ENCODE measurements at regions not wholly inside any gene's neighbourhood (a gene's known extent, or its start where the extent isn't known, plus 50 kb on each side); places are given as distances from the start of the nearest gene placed in this dataset.

DNA sequence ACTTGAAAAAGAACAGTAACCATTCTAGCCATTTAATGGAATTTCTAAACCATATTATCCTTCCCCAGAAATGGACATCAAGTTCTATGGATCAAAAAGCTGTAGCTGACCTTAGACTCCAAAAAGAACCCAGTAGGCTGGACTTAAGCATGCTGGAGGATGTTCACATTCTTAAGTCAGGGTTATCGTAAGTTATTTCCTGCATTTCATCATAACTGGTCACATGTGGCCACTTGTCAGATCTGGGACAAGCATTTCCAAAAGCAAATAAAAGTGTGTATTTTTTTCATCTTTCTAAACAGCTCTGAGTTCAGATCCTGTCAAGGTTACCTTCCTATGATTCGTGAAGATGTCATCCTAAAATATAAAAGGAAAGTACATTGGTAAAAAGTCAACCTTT lies 274.5 kb upstream of the PTGER4 start:
- TF ChIP-seq, protein P1, sequence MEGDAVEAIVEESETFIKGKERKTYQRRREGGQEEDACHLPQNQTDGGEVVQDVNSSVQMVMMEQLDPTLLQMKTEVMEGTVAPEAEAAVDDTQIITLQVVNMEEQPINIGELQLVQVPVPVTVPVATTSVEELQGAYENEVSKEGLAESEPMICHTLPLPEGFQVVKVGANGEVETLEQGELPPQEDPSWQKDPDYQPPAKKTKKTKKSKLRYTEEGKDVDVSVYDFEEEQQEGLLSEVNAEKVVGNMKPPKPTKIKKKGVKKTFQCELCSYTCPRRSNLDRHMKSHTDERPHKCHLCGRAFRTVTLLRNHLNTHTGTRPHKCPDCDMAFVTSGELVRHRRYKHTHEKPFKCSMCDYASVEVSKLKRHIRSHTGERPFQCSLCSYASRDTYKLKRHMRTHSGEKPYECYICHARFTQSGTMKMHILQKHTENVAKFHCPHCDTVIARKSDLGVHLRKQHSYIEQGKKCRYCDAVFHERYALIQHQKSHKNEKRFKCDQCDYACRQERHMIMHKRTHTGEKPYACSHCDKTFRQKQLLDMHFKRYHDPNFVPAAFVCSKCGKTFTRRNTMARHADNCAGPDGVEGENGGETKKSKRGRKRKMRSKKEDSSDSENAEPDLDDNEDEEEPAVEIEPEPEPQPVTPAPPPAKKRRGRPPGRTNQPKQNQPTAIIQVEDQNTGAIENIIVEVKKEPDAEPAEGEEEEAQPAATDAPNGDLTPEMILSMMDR (IDR thresholded peaks at IDR 0.05) = no peak
- no peak for TF ChIP-seq POLR2AphosphoS5 (IDR thresholded peaks at IDR 0.05)
- TF ChIP-seq EP300 (IDR thresholded peaks at IDR 0.05; ENCODE audit: low read depth) = no peak
- no peak for TF ChIP-seq POLR2A (IDR thresholded peaks at IDR 0.05)

All from transverse colon (tissue), 4 donors.